Kidney (tissue), 13 donors: ENCODE measurements at regions not wholly inside any gene's neighbourhood (a gene's known extent, or its start where the extent isn't known, plus 50 kb on each side); places are given as distances from the start of the nearest gene placed in this dataset.

Experiments used
- DNase-seq, 5 donors: peaks; one replicate each; pipeline ENCODE4 v3.0.0-alpha.2; 2013 to 2020
- FAIRE-seq: peaks from 2 replicates; lab custom pipeline; 2012; peaks lifted over from hg19 to GRCh38; lab: Jason Lieb, UNC
- H3K27ac ChIP-seq, 2 donors: one replicate each; pipeline ENCODE4 v1.7.0; 2013; ENCODE audit warnings: low read depth in 2 of 2, low read length in 2 of 2, inconsistent platforms in 1 of 2
- H3K27me3 ChIP-seq: one replicate; pipeline ENCODE4 v1.7.1; 2013; ENCODE audit warnings: low read length, inconsistent platforms; ENCODE audit not compliant: control insufficient read depth, insufficient read depth
- H3K36me3 ChIP-seq, 3 donors: one replicate each; pipeline versions ENCODE4 v1.7.0 to v1.7.1; 2013; ENCODE audit warnings: low read length in 3 of 3, control low read depth in 1 of 3, inconsistent platforms in 1 of 3; ENCODE audit not compliant: insufficient read depth in 3 of 3, control insufficient read depth in 2 of 3
- H3K4me1 ChIP-seq, 3 donors: one replicate each; pipeline versions ENCODE4 v1.7.0 to v1.7.1; 2013; ENCODE audit warnings: low read length in 3 of 3, inconsistent platforms in 1 of 3, low read depth in 1 of 3; ENCODE audit not compliant: control insufficient read depth in 2 of 3, insufficient read depth in 2 of 3
- H3K4me3 ChIP-seq, 3 donors: one replicate each; pipeline versions ENCODE4 v1.7.0 to v1.8.1; 2013; ENCODE audit warnings: low read length in 3 of 3, control low read depth in 1 of 3, inconsistent platforms in 1 of 3
- H3K9ac ChIP-seq, 3 donors: one replicate each; pipeline versions ENCODE4 v1.7.0 to v1.7.1; 2013; ENCODE audit warnings: low read length in 3 of 3, control low read depth in 1 of 3, inconsistent platforms in 1 of 3
- H3K9me3 ChIP-seq, 3 donors: one replicate each; pipeline versions ENCODE4 v1.7.0 to v1.7.1; 2013; ENCODE audit warnings: low read length in 3 of 3, control low read depth in 1 of 3, inconsistent platforms in 1 of 3; ENCODE audit not compliant: control insufficient read depth in 2 of 3, insufficient read depth in 1 of 3
- CTCF ChIP-seq: IDR thresholded peaks from 3 replicates; pipeline ENCODE4 v1.5.1; 2012; ENCODE audit warnings: mild to moderate bottlenecking, moderate library complexity, borderline replicate concordance; ENCODE audit not compliant: insufficient read depth; ENCODE audit errors: extremely low read depth
- intact Hi-C: fragments of 100-400 bp; cut with DNase I; formaldehyde crosslinking; loops from one replicate; pipeline ENCODE4 v1.11.1; 2022
- donor health status: control.
- donor health status: control.
- donor health status: control.
- donor health status: control.
- donor health status: control.
- donor health status: DM: yes; HTN: yes; CAD: no.
- donor health status: Normal renal cell carcinoma (clear cell type).

- Histone ChIP-seq H3K27me3 (no peaks in the 10 kb centered on the region), H3K4me3 (no peak overlapping the region), H3K9me3 (no peaks in the 10 kb centered on the region), H3K4me1 (no peaks in the 10 kb centered on the region), H3K9ac (no peak overlapping the region), H3K36me3 (no peaks in the 10 kb centered on the region), H3K27ac (no peak overlapping the region)
- DNase-seq, result no peak
- intact Hi-C loops, result no loop called here
- no peak for TF ChIP-seq CTCF
- FAIRE-seq, result no peak
Observed at GRCh38 chr2:18154812-18155211, 276.3 kb downstream of the KCNS3 start.

GRCh38 chr2:18154259-18154658, 275.8 kb downstream of the KCNS3 start:
- no peak for TF ChIP-seq CTCF
- Histone ChIP-seq H3K36me3 (no peaks in the 10 kb centered on the region), H3K4me1 (no peaks in the 10 kb centered on the region), H3K9ac (no peak overlapping the region), H3K27me3 (no peaks in the 10 kb centered on the region), H3K27ac (no peak overlapping the region), H3K9me3 (no peaks in the 10 kb centered on the region), H3K4me3 (no peak overlapping the region)
- intact Hi-C loops, result no loop called here
- no peak for DNase-seq
- FAIRE-seq, result no peak

GRCh38 chr2:18153741-18154140, 275.3 kb downstream of the KCNS3 start:
- no peaks in the 10 kb centered on the region for H3K27me3 ChIP-seq
- H3K9ac ChIP-seq, result no peak overlapping the region
- DNase-seq, result no peak
- no peaks in the 10 kb centered on the region for H3K36me3 ChIP-seq
- TF ChIP-seq CTCF, result no peak
- H3K9me3 ChIP-seq, result no peaks in the 10 kb centered on the region
- no peaks in the 10 kb centered on the region for H3K4me1 ChIP-seq
- H3K27ac ChIP-seq, result no peak overlapping the region
- FAIRE-seq, result no peak
- intact Hi-C loops, result no loop called here
- no peak overlapping the region for H3K4me3 ChIP-seq

- intact Hi-C loops, result no loop called here
- TF ChIP-seq CTCF, result no peak
- no peaks in the 10 kb centered on the region for H3K27me3 ChIP-seq
- H3K9ac ChIP-seq, result no peak overlapping the region
- H3K36me3 ChIP-seq, result no peaks in the 10 kb centered on the region
- no peak overlapping the region for H3K27ac ChIP-seq
- no peak overlapping the region for H3K4me3 ChIP-seq
- no peak for DNase-seq
- no peak for FAIRE-seq
- H3K9me3 ChIP-seq, result no peaks in the 10 kb centered on the region
- H3K4me1 ChIP-seq, result no peaks in the 10 kb centered on the region
Observed at GRCh38 chr2:18151237-18151636, 272.8 kb downstream of the KCNS3 start.
